ENCODE measurements at regions not wholly inside any gene's neighbourhood (a gene's known extent, or its start where the extent isn't known, plus 50 kb on each side); places are given as distances from the start of the nearest gene placed in this dataset.

DNA sequence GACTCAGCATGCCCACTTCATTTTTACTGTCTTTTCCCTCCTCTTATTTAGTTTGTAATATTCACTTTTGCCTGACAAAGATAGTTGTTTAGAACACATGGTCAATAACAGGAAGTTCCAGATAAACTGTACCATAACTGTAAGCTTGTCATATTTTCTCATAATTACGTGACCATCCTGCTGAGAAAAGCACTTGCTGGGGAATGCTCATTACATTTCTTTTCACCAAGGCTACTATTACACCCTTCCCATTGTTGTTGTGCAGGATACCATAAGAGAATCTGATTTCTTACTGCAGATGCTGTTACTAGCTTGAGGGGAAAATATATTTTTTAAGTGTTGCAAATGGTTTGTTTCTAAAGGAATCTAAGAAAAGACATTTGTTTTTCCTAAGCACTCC, 111.7 kb upstream of the SLITRK6 start:
- Histone ChIP-seq H3K27me3 (ENCODE audit: control insufficient read depth, insufficient read depth, low read length) (no peaks in the 10 kb centered on the region), H3K4me1 (ENCODE audit: control insufficient read depth, insufficient read depth, low read length) (no peaks in the 10 kb centered on the region), H3K27ac (ENCODE audit: low read length) (no peak overlapping the region), H3K9me3 (ENCODE audit: control insufficient read depth, insufficient read depth, low read depth, low read length) (no peaks in the 10 kb centered on the region; the same call in 1 of the 2 replicates), H3K4me3 (ENCODE audit: low read depth in 2 of 2, low read length in 2 of 2) (no peak overlapping the region), H3K36me3 (ENCODE audit: control insufficient read depth, insufficient read depth, low read length) (no peaks in the 10 kb centered on the region)
- ChIA-PET POLR2A (no interaction called here), CTCF (no interaction called here)
- TF ChIP-seq SIN3A (IDR thresholded peaks at IDR 0.05; ENCODE audit: borderline replicate concordance, insufficient read depth, low read depth, low read length): no peak
- TF ChIP-seq TCF7L2 (IDR thresholded peaks at IDR 0.05; ENCODE audit: low read depth, low read length): no peak
- TF ChIP-seq, protein P1, sequence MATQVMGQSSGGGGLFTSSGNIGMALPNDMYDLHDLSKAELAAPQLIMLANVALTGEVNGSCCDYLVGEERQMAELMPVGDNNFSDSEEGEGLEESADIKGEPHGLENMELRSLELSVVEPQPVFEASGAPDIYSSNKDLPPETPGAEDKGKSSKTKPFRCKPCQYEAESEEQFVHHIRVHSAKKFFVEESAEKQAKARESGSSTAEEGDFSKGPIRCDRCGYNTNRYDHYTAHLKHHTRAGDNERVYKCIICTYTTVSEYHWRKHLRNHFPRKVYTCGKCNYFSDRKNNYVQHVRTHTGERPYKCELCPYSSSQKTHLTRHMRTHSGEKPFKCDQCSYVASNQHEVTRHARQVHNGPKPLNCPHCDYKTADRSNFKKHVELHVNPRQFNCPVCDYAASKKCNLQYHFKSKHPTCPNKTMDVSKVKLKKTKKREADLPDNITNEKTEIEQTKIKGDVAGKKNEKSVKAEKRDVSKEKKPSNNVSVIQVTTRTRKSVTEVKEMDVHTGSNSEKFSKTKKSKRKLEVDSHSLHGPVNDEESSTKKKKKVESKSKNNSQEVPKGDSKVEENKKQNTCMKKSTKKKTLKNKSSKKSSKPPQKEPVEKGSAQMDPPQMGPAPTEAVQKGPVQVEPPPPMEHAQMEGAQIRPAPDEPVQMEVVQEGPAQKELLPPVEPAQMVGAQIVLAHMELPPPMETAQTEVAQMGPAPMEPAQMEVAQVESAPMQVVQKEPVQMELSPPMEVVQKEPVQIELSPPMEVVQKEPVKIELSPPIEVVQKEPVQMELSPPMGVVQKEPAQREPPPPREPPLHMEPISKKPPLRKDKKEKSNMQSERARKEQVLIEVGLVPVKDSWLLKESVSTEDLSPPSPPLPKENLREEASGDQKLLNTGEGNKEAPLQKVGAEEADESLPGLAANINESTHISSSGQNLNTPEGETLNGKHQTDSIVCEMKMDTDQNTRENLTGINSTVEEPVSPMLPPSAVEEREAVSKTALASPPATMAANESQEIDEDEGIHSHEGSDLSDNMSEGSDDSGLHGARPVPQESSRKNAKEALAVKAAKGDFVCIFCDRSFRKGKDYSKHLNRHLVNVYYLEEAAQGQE (IDR thresholded peaks at IDR 0.05; ENCODE audit: insufficient read depth in 1 of 2, low read depth in 2 of 2, low read length in 1 of 2): no peak
- TF ChIP-seq POLR2AphosphoS5 (IDR thresholded peaks at IDR 0.05; ENCODE audit: low read depth, low read length): no peak
- TF ChIP-seq, protein P2, sequence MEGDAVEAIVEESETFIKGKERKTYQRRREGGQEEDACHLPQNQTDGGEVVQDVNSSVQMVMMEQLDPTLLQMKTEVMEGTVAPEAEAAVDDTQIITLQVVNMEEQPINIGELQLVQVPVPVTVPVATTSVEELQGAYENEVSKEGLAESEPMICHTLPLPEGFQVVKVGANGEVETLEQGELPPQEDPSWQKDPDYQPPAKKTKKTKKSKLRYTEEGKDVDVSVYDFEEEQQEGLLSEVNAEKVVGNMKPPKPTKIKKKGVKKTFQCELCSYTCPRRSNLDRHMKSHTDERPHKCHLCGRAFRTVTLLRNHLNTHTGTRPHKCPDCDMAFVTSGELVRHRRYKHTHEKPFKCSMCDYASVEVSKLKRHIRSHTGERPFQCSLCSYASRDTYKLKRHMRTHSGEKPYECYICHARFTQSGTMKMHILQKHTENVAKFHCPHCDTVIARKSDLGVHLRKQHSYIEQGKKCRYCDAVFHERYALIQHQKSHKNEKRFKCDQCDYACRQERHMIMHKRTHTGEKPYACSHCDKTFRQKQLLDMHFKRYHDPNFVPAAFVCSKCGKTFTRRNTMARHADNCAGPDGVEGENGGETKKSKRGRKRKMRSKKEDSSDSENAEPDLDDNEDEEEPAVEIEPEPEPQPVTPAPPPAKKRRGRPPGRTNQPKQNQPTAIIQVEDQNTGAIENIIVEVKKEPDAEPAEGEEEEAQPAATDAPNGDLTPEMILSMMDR (IDR thresholded peaks at IDR 0.05): no peak
- no TSS peak for BruUV-seq (replicated peaks)
- DNase-seq (ENCODE audit: low read depth, low spot score): no peak
- in situ Hi-C loops (cut with HindIII; ENCODE audit: low pct_unique_long_range_greater_than_20kb, low sequenced_read_pairs) (no loop called here), intact Hi-C loops (cut with micrococcal nuclease; ENCODE audit: unreplicated experiment) (no loop called here)
- ATAC-seq: no peak

DNA sequence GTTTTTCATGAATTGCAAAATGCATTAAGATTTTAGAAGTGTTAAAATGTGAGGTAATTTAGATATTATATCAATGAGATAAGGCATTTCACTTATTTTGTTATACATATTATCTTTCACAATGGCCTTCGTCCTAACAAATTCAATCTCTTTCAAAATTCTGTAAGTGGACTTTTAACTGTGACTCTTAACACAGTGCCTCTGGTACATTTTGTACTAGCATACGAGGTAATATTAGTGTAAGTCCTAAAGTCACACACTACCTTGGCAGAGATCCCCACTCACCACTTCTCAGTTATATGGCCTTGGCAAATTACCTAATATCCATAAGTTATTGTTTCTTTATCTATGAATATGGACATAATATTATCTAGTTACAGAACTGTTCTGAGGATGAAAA, 101.3 kb upstream of the SLITRK6 start:
- in situ Hi-C loops (cut with HindIII; ENCODE audit: low pct_unique_long_range_greater_than_20kb, low sequenced_read_pairs): no loop called here
- DNase-seq (ENCODE audit: low read depth, low spot score) (no peak), ATAC-seq (no peak)
- BruUV-seq (replicated peaks): no TSS peak
- Histone ChIP-seq H3K27ac (ENCODE audit: low read length) (no peak overlapping the region), H3K4me1 (ENCODE audit: control insufficient read depth, insufficient read depth, low read length) (no peaks in the 10 kb centered on the region), H3K4me3 (ENCODE audit: low read depth in 2 of 2, low read length in 2 of 2) (no peak overlapping the region), H3K9me3 (ENCODE audit: control insufficient read depth, insufficient read depth, low read depth, low read length) (no peaks in the 10 kb centered on the region), H3K27me3 (ENCODE audit: control insufficient read depth, insufficient read depth, low read length) (no peaks in the 10 kb centered on the region), H3K36me3 (ENCODE audit: control insufficient read depth, insufficient read depth, low read length) (no peaks in the 10 kb centered on the region)
- ChIA-PET POLR2A (no interaction called here), CTCF (no interaction called here)
- TF ChIP-seq, protein P2 (IDR thresholded peaks at IDR 0.05): no peak
- TF ChIP-seq, protein P1 (IDR thresholded peaks at IDR 0.05; ENCODE audit: insufficient read depth in 1 of 2, low read depth in 2 of 2, low read length in 1 of 2): no peak
- TF ChIP-seq SIN3A (IDR thresholded peaks at IDR 0.05; ENCODE audit: borderline replicate concordance, insufficient read depth, low read depth, low read length) (no peak), TCF7L2 (IDR thresholded peaks at IDR 0.05; ENCODE audit: low read depth, low read length) (no peak), POLR2AphosphoS5 (IDR thresholded peaks at IDR 0.05; ENCODE audit: low read depth, low read length) (no peak)
- intact Hi-C loops (cut with micrococcal nuclease; ENCODE audit: unreplicated experiment): no loop called here
